Keratinocyte (primary cell): ENCODE measurements at regions not wholly inside any gene's neighbourhood (a gene's known extent, or its start where the extent isn't known, plus 50 kb on each side); places are given as distances from the start of the nearest gene placed in this dataset.
A peak's percentile ranks its signal among the peaks of the same experiment; 100 is the strongest.

Source experiments
- DNase-seq: peaks from one replicate; pipeline ENCODE4 v3.0.0-alpha.2; 2011; ENCODE audit warnings: low read depth, missing footprints, low spot score
- FAIRE-seq: peaks from 2 replicates; lab custom pipeline; 2011; peaks lifted over from hg19 to GRCh38; lab: Jason Lieb, UNC
- H2AFZ ChIP-seq: 2 replicates; pipeline ENCODE4 v1.6.0; 2012; ENCODE audit warnings: low read length, control low read depth, inconsistent platforms; ENCODE audit not compliant: control insufficient read depth
- H3K27ac ChIP-seq: 2 replicates; pipeline ENCODE4 v1.5.1; 2011; ENCODE audit warnings: low read length; ENCODE audit not compliant: control insufficient read depth, insufficient read depth
- H3K27me3 ChIP-seq: 3 replicates; pipeline ENCODE4 v1.6.0; 2011; ENCODE audit warnings: low read length; ENCODE audit not compliant: control insufficient read depth, insufficient read depth; ENCODE audit errors: extremely low read depth
- H3K36me3 ChIP-seq, 2 experiments: 2 replicates in 1 of 2; 3 replicates in 1 of 2; pipeline ENCODE4 v1.5.1; 2011; ENCODE audit warnings: low read length in 2 of 2, mild to moderate bottlenecking in 1 of 2; ENCODE audit not compliant: control insufficient read depth in 2 of 2, insufficient read depth in 2 of 2; ENCODE audit errors: extremely low read depth in 1 of 2
- H3K4me1 ChIP-seq: 3 replicates; pipeline ENCODE4 v1.5.1; 2011; ENCODE audit warnings: low read length; ENCODE audit not compliant: control insufficient read depth, insufficient read depth; ENCODE audit errors: extremely low read depth
- H3K4me2 ChIP-seq: 3 replicates; pipeline ENCODE4 v1.6.0; 2011; ENCODE audit warnings: low read depth, low read length; ENCODE audit not compliant: control insufficient read depth, insufficient read depth; ENCODE audit errors: extremely low read depth
- H3K4me3 ChIP-seq, 3 experiments: fragments of 200-600 bp in 1 of 3; sonication (generic) in 1 of 3; 2 replicates in 2 of 3; 3 replicates in 1 of 3; pipeline ENCODE4 v1.5.1; 2011 to 2016; ENCODE audit warnings: low read length in 3 of 3, mild to moderate bottlenecking in 3 of 3, control low read depth in 2 of 3, inconsistent platforms in 1 of 3, low read depth in 1 of 3, mixed read lengths in 1 of 3, mixed run types in 1 of 3, moderate library complexity in 1 of 3; ENCODE audit not compliant: control insufficient read depth in 2 of 3, insufficient read depth in 2 of 3; ENCODE audit errors: extremely low read depth in 1 of 3
- H3K79me2 ChIP-seq: 2 replicates; pipeline ENCODE4 v1.6.0; 2012; ENCODE audit warnings: low read length; ENCODE audit not compliant: control insufficient read depth, insufficient read depth
- H3K9ac ChIP-seq: 3 replicates; pipeline ENCODE4 v1.6.0; 2011; ENCODE audit warnings: low read length; ENCODE audit not compliant: control insufficient read depth, insufficient read depth; ENCODE audit errors: extremely low read depth
- H3K9me1 ChIP-seq: 3 replicates; pipeline ENCODE4 v1.6.0; 2011; ENCODE audit warnings: low read length; ENCODE audit not compliant: control insufficient read depth, insufficient read depth; ENCODE audit errors: extremely low read depth
- H3K9me3 ChIP-seq: 2 replicates; pipeline ENCODE4 v1.5.1; 2012; ENCODE audit warnings: low read depth, low read length; ENCODE audit not compliant: control insufficient read depth
- H4K20me1 ChIP-seq: 3 replicates; pipeline ENCODE4 v1.6.0; 2011; ENCODE audit warnings: low read length; ENCODE audit not compliant: control insufficient read depth, insufficient read depth; ENCODE audit errors: extremely low read depth
- EZH2 ChIP-seq: IDR thresholded peaks from one replicate; pipeline ENCODE4 v1.6.1; 2012; ENCODE audit warnings: inconsistent platforms, mild to moderate bottlenecking, low read length, moderate library complexity
- dilution Hi-C: fragments of 300-500 bp; cut with MboI; formaldehyde crosslinking; loops from one replicate; pipeline ENCODE4 v1.7.0; 2020; ENCODE audit warnings: low sequenced_read_pairs; ENCODE audit not compliant: extremely low pct_ligation_motif_present
- TF ChIP-seq, protein P1 (sequence below), 3 experiments: IDR thresholded peaks in 1 of 3; conservative IDR thresholded peaks in 1 of 3; optimal IDR thresholded peaks in 1 of 3; 2 replicates in 2 of 3; 3 replicates in 1 of 3; pipeline versions ENCODE3 to v1.5.1; 2011; ENCODE audit warnings: low read length in 3 of 3, mild to moderate bottlenecking in 3 of 3, moderate library complexity in 2 of 3, control low read depth in 1 of 3, inconsistent platforms in 1 of 3; ENCODE audit not compliant: insufficient read depth in 2 of 3; ENCODE audit errors: extremely low read depth in 1 of 3

DNA sequence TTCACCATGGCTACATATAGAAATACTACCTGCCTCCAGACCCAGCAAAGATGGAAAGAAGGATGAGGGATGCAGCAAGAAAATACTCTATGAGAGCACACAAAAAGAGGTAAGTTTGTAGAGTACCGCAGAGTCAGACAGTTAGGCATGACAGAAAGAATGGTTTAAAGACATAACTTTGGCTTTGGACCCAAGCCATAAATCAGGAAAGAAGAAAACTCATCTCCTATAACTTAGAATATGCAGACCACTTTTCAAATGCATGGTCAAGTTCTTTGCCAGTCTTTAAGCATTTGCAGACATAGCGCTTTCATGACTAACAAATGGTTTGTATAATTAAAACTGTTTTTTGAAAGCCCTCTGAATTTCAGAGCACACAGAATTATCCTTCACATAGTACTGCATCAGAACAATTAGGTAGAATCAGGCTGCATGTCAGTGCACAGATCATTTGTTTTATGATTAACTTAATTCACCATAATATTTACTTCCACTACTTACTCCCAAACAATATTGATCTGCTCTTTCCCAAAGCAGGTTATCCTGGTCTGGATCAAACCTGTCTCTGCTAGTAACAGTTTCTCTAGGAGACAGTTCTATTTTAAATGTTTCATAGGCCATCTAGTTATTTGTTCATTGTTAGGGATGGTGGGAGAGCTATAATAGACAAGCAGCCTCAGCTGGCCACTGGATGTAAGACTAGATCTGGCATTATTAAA lies 280.7 kb upstream of the NR5A2 start:
- Histone ChIP-seq H4K20me1 (no peaks in the 10 kb centered on the region), H3K36me3 (no peaks in the 10 kb centered on the region), H3K27ac (no peak overlapping the region), H2AFZ (no peak overlapping the region), H3K27me3 (no peaks in the 10 kb centered on the region), H3K4me3 (no peak overlapping the region), H3K9ac (no peak overlapping the region), H3K9me3 (no peaks in the 10 kb centered on the region), H3K4me2 (no peak overlapping the region), H3K79me2 (no peaks in the 10 kb centered on the region), H3K4me1 (peaks cover 18% of the 10 kb centered on the region), H3K9me1 (no peaks in the 10 kb centered on the region)
- DNase-seq (no peak), FAIRE-seq (no peak)
- no peak for TF ChIP-seq EZH2
- TF ChIP-seq, protein P1, sequence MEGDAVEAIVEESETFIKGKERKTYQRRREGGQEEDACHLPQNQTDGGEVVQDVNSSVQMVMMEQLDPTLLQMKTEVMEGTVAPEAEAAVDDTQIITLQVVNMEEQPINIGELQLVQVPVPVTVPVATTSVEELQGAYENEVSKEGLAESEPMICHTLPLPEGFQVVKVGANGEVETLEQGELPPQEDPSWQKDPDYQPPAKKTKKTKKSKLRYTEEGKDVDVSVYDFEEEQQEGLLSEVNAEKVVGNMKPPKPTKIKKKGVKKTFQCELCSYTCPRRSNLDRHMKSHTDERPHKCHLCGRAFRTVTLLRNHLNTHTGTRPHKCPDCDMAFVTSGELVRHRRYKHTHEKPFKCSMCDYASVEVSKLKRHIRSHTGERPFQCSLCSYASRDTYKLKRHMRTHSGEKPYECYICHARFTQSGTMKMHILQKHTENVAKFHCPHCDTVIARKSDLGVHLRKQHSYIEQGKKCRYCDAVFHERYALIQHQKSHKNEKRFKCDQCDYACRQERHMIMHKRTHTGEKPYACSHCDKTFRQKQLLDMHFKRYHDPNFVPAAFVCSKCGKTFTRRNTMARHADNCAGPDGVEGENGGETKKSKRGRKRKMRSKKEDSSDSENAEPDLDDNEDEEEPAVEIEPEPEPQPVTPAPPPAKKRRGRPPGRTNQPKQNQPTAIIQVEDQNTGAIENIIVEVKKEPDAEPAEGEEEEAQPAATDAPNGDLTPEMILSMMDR (optimal IDR thresholded peaks at IDR 0.05 in 1 of 3, IDR thresholded peaks at IDR 0.05 in 1 of 3, conservative IDR thresholded peaks at IDR 0.05 in 1 of 3; ENCODE audit: extremely low read depth in 1 of 3, insufficient read depth in 2 of 3, low read length in 3 of 3) = no peak
- dilution Hi-C loops = no loop called here

DNA sequence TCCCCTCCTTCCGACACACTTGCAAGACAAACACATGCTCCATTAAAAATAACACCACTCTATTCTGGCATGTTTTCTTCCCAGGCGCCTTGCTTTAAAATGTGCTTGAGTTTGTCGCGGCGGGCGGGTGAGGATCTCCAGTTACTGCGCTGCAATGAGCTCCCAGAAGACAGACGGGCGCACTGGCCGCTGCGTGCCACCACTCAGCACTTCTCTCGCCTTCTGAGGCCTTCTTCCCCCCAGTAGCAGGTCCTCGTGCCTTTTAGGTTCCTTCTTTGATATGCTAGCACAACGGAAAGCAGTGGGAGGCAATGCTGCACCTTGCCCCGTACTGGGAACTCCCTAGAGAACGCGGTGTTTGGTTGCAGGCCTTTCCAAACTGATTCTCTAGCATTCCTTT lies 279.5 kb upstream of the NR5A2 start:
- DNase-seq = no peak
- no peak overlapping the region for H3K4me2 ChIP-seq
- H4K20me1 ChIP-seq = no peaks in the 10 kb centered on the region
- TF ChIP-seq EZH2 = no peak
- TF ChIP-seq, protein P1 (optimal IDR thresholded peaks at IDR 0.05 in 1 of 3, IDR thresholded peaks at IDR 0.05 in 1 of 3, conservative IDR thresholded peaks at IDR 0.05 in 1 of 3; ENCODE audit: extremely low read depth in 1 of 3, insufficient read depth in 2 of 3, low read length in 3 of 3) = no peak
- no peaks in the 10 kb centered on the region for H3K9me1 ChIP-seq
- H3K9me3 ChIP-seq = no peaks in the 10 kb centered on the region
- H3K4me1 ChIP-seq = peaks cover 7% of the 10 kb centered on the region
- H3K79me2 ChIP-seq = no peaks in the 10 kb centered on the region
- no peak overlapping the region for H3K27ac ChIP-seq
- dilution Hi-C loops = no loop called here
- FAIRE-seq = no peak
- H3K36me3 ChIP-seq = no peaks in the 10 kb centered on the region
- H3K4me3 ChIP-seq = no peak overlapping the region
- no peaks in the 10 kb centered on the region for H3K27me3 ChIP-seq
- H2AFZ ChIP-seq = peak overlapping the region; percentile 27
- H3K9ac ChIP-seq = no peak overlapping the region
